Loucy (cell line): ENCODE measurements at regions not wholly inside any gene's neighbourhood (a gene's known extent, or its start where the extent isn't known, plus 50 kb on each side); places are given as distances from the start of the nearest gene placed in this dataset.

Experiments used
- CTCF ChIP-seq: fragments of 200-600 bp; sonication (generic); conservative IDR thresholded peaks from 2 replicates; pipeline ENCODE4 v1.5.1; 2014; ENCODE audit warnings: mild to moderate bottlenecking, antibody characterized with exemption, low read length
- EZH2phosphoT487 ChIP-seq: fragments of 200-600 bp; IDR thresholded peaks from 2 replicates; pipeline ENCODE4 v1.6.1; 2018; ENCODE audit warnings: antibody characterized with exemption, mild to moderate bottlenecking, moderate library complexity, borderline replicate concordance

GRCh38 chr14:100386846-100387245, 63.7 kb downstream of the SLC25A47 start:
- TF ChIP-seq CTCF (no peak), EZH2phosphoT487 (no peak)
